Muscle of arm (tissue), 1 donor: ENCODE measurements at regions not wholly inside any gene's neighbourhood (a gene's known extent, or its start where the extent isn't known, plus 50 kb on each side); places are given as distances from the start of the nearest gene placed in this dataset.
"Not testable (repeated sequence)": the region's sequence is repeated elsewhere in the genome, so short reads cannot be mapped to it uniquely, and the experiment has no call there.

ENCODE experiments used
- DNase-seq: peaks from one replicate; pipeline ENCODE4 v3.0.0-alpha.2; 2013

DNA sequence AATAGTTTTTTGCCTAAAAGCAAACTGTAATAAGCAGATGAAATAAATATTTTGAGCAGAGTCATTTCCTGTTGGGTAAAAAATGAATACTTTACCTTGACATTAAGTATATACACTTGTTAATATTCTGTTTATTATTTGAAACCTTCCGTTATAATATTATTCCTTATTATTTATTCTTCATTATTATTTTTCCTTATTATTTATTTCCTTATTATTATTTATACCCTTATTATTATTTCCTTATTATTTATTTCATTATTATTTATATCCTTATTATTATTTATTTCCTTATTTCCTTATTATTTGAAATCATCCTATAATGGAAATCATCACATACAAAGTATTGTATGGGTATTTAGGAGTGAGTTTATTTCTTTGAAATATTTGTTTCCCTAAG, 232.2 kb upstream of the RBBP8 start:
- DNase-seq: no peak

- DNase-seq: no peak
Observed at GRCh38 chr18:22701326-22701725, 231.8 kb upstream of the RBBP8 start.

GRCh38 chr18:22701795-22702194, 231.3 kb upstream of the RBBP8 start:
- no peak for DNase-seq

- no peak for DNase-seq
Observed at GRCh38 chr18:22702806-22703205, 230.3 kb upstream of the RBBP8 start.

GRCh38 chr18:22703883-22704585, 229.1 kb upstream of the RBBP8 start:
- DNase-seq: no peak

- no peak for DNase-seq
Observed at GRCh38 chr18:22704586-22704918, 228.6 kb upstream of the RBBP8 start.

DNA sequence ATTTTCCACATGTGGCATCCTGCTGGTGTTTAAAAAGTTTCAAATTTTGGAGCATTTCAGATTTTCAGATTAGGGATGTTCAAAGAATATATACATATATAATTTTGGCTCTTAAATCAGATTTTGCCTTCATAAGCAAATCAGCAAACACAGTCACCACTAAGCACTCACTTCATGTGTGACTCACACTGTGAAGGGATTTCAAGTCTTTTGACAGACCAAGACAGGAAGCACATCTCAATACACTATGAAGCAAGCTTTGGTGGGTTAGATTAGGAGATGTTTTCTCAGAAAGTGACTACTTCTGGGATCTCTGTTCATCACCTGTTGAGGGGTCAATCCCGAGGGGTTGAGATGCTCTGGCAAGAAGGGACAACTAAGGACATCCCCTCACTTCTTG, 227.8 kb upstream of the RBBP8 start:
- DNase-seq: no peak

GRCh38 chr18:22706025-22706424, 227.1 kb upstream of the RBBP8 start:
- not testable (repeated sequence) for DNase-seq

DNA sequence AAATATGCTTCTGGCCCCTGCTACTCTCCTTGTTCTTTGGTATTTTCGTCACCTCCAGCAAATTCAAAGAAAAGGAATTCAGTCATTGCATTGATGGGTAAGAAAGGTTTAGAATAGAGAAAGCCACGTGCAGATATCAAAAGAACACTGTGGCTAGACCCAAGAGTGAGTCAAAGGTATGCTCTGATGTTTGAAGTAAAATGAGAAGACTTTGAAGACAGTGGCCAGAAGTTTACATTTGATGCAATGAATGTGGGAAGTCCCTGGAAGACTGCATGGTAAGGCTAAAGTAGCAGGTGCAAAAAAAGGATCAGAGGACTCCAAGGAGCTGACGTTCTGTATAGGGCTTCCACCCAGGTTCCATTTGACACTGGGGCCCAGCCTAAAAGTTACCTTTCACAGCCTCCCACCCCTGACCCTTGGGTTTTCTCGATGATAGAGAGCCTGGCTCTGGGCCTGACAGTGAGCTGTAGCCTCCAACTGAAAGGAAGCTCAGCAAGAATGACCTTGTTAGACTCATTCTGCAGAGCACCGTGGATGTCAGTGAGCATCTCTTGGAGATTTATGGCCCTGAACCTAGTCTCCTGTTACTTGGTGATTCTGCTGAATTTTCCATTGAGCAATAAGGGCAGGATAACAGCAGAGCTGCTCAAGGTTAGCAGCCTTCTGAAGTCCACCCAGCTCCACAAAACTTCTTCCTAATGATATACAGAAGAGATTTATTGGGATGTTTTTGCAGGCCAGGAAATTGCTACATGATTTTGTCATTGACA, 223.7 kb upstream of the RBBP8 start:
- DNase-seq: no peak

DNA sequence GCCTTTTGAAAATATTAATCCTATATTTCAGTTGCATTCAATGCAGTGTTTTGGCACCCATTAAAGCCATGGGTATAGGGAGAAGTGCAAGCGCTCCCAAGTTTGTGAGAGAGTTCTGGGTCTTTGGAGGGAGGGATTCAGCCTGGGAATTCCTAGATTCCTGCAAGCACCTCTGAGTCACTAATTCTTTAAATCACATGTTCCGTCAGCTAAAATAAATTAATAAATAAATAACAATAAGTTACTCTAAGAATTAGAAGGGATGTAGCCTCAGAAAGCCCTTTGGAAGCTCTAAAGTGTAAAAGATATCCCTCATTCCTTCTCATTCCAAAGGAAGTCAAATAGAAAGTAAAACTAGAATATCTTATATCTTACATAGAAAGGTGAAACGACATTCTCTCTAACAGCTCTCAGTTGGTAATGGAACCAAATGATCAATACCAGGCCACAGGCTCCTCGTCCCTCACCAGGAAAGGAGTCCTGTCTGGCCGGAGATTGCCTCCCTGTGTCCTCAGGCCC, 222.4 kb upstream of the RBBP8 start:
- DNase-seq: no peak

- DNase-seq: peak; percentile 16
Observed at GRCh38 chr18:22711192-22711685, 221.9 kb upstream of the RBBP8 start.

DNA sequence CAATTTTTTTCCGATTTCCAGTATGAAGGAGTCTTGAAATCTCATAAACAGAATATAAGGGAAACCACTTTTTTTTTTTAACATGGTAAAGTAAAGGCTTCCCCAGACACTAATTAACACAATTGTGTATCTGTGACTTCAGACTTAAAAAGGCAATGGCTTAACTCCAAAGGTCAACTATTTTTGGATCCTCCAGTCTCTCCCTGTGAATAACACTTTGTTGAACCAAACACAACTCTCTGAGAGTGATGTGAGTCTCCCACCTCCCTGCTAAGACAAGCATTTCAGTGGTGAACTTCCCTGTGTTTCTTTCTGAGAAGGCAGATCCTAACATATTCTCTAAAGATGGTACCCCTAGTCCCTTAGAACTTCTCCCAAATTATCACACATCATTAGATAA, 219.6 kb upstream of the RBBP8 start:
- DNase-seq: no peak

DNA sequence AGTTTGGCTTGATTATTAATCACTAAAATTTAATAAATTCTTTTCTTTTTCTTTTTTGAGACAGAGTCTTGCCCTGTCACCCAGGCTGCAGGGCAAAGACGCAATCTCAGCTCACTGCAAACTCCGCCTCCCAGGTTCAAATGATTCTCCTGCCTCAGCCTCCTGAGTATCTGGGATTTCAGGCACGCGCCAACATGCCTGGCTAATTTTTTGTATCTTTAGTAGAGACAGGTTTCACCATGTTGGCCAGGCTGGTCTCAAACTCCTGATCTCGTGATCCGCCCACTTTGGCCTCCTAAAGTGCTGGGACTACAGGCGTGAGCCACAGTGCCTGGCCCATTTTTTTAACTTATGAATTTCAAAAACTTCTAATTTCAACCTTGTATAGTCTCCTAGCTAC, 215.6 kb upstream of the RBBP8 start:
- not testable (repeated sequence) for DNase-seq

- DNase-seq: no peak
Observed at GRCh38 chr18:22723221-22723620, 209.9 kb upstream of the RBBP8 start.

- no peak for DNase-seq
Observed at GRCh38 chr18:22723773-22724172, 209.4 kb upstream of the RBBP8 start.

DNA sequence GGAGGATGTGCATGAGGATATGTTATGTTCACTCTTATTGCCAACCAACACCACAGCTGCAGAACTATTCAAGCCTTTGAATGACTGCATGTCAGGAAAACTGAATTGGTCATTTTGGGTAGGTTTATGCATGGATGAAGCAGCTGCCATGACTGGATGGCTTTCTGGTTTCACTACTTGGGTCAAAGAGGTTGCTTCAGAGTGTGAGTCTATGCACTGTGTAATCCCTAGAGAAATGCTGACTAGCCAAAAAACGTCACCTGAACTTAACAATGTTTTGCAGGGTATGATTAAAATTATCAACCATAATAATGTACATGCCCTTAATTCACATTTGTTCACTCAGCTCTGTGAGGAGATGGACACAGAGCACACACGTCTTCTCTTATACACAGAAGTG, 206.7 kb upstream of the RBBP8 start:
- DNase-seq: no peak

DNA sequence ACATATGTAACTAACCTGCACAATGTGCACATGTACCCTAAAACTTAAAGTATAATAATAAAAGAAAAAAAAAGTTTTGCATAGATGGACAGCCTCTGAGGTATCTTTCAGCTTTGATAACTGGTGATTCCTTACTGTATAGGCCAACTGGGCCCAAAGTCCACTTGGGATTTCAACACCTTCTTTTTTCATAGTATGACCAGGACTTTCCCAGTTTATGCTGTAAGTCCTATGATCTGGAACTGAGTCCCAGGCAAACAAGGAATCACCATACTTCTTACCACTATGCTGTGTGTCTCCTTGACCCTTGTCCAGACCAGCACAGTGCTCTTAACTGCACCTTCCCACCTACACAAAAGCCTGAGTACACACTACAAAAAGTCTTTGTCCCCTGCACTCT, 205.1 kb upstream of the RBBP8 start:
- no peak for DNase-seq

DNA sequence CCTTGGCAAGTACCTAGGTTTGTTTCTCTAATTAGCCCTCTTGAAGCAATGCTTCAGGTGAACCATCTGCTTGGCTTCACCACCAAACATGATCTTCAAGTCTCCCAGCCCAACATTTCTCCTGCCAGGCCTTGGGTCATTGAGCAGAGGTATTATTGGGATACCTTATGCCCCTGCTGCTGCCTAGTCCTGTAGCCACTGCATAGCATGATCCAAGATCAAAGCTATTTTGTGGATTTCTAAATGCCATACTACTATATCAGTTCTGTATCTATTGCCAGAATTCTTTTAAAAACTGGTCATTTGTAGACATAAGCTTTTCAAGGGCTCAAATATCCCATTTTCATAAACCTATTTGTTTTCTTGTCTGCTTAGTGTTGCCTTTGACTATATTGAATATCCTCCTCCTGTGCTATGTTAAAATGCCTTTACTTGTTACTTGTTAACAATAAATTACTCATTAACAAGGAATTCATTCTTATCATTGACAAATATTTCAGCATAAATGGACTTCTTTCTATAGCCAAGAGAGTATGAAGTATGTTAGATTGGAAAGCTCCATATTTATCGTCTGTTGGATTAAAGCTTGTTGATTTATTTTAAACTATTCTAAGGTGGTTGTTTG, 204.5 kb upstream of the RBBP8 start:
- DNase-seq: no peak

DNA sequence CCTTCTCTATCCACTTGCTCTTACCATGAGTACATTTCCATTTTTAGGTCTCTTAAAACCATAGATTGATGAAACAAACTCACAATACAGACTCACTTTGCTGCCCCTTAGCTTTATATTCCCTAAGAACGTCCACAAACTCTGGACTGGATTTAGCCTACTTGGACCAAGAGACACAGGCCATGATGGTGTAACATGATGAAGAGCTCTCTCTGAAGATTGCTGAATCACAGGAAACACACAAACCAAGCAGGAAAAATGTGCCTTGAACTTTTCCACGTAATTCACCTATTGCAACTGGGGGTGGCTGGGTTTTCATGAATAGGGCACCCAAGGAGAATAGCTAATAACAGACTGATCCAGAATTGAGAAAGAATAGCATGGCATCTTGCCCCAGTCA, 201.7 kb upstream of the RBBP8 start:
- no peak for DNase-seq

DNA sequence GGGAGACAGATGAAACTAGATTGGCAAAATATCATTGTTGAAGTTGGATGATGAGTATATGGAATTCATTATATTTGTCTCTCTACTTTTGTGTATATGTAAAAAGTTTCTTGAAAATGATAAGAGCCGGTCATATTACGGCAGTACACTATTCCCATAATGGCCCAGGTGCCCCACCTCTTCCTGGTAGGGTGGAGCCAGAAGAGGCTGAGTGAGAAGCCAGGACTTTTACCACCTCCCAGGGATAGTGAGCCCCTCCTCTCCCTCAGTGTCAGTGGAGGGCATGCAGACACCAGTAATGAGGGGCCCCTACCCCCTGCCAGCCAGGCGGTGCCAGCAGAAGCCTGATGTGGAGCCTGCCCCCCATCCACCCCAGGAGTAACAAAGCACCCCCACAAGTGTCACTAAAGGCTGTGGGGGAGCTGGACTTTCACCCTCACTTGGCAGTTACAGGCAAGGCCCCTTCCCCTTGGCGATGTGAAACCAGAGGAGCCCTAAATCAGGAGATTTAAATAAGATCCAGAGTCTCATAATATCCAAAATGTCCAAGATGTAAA, 198.9 kb upstream of the RBBP8 start:
- peak; percentile 15 for DNase-seq

- peak; percentile 77 for DNase-seq
Observed at GRCh38 chr18:22734791-22735627, 198.1 kb upstream of the RBBP8 start.

DNA sequence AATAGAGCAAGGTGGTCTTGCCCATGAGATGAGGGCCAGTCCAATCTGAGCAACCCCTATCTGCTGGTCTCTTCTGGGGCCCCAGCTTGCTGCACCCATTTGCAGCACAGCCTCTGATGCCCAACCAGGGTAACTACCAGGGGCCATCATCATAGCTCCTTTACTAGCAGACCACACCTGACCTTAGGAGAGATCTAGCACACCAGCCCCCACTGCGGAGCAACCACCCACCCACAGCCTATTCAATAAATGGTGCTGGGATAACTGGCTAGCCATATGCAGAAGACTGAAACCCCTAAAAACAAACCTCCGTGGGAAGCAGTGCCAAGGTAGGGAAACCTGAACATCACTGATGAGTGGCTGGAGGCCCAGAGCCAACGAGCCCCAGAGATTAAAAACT, 196.1 kb upstream of the RBBP8 start:
- no peak for DNase-seq
